Neural progenitor cell (in vitro differentiated cells): ENCODE measurements at regions not wholly inside any gene's neighbourhood (a gene's known extent, or its start where the extent isn't known, plus 50 kb on each side); places are given as distances from the start of the nearest gene placed in this dataset.

Source experiments
- CTCF ChIP-seq: fragments of 200-600 bp; sonication (generic); IDR thresholded peaks from 2 replicates; pipeline ENCODE4 v1.5.1; 2017; ENCODE audit warnings: antibody characterized with exemption, mild to moderate bottlenecking
- EZH2 ChIP-seq: fragments of 200-600 bp; sonication (generic); IDR thresholded peaks from 2 replicates; pipeline ENCODE4 v1.6.1; 2017; ENCODE audit warnings: antibody characterized with exemption, mild to moderate bottlenecking, moderate library complexity

GRCh38 chr4:119894650-119895208, 171.9 kb downstream of the MAD2L1 start:
- no peak for TF ChIP-seq EZH2
- no peak for TF ChIP-seq CTCF
